SK-N-SH (cell line): ENCODE measurements at regions not wholly inside any gene's neighbourhood (a gene's known extent, or its start where the extent isn't known, plus 50 kb on each side); places are given as distances from the start of the nearest gene placed in this dataset.

Source experiments
- CTCF ChIA-PET: fragments of 300-600, 350-600 bp; formaldehyde crosslinking; extraction: SDS; loops from one replicate; lab custom pipeline; 2021; lab: Yijun Ruan, JAX
- POLR2A ChIA-PET: fragments of 350-600 bp; sonication (Branson Sonifier 250); formaldehyde crosslinking; extraction: SDS; loops from one replicate; lab custom pipeline; 2020; ENCODE audit warnings: antibody characterized with exemption, inconsistent platforms; lab: Yijun Ruan, JAX
- DNase-seq: peaks from one replicate; pipeline ENCODE4 v3.0.0; 2012
- H2AFZ ChIP-seq: fragments of 200-600 bp; sonication (generic); 2 replicates; pipeline ENCODE4 v1.8.1; 2016; ENCODE audit warnings: antibody characterized with exemption, mild to moderate bottlenecking, low read depth
- H3F3A ChIP-seq: fragments of 200-600 bp; sonication (generic); replicated peaks from 2 replicates; pipeline ENCODE3; 2016; ENCODE audit warnings: antibody characterized with exemption, mild to moderate bottlenecking; ENCODE audit not compliant: insufficient read depth
- H3K27ac ChIP-seq, 2 experiments: fragments of 200-500 bp in 1 of 2; fragments of 200-600 bp in 1 of 2; sonication (Bioruptor generic) in 1 of 2; sonication (generic), shearing (Covaris generic) in 1 of 2; 2 replicates each; pipeline versions ENCODE4 v1.5.1 to v1.6.1; 2014 to 2016; ENCODE audit warnings: low read depth in 2 of 2, inconsistent platforms in 1 of 2, low read length in 1 of 2, mild to moderate bottlenecking in 1 of 2, mixed read lengths in 1 of 2
- H3K27me3 ChIP-seq: fragments of 200-600 bp; sonication (generic), shearing (Covaris generic); 2 replicates; pipeline ENCODE4 v1.6.1; 2016; ENCODE audit warnings: mixed run types; ENCODE audit not compliant: insufficient read depth
- H3K36me3 ChIP-seq, 2 experiments: fragments of 200-500 bp in 1 of 2; fragments of 200-600 bp in 1 of 2; sonication (Bioruptor generic) in 1 of 2; sonication (generic) in 1 of 2; replicated peaks in 1 of 2; 2 replicates each; pipeline versions ENCODE3 to v1.5.1; 2014 to 2016; ENCODE audit warnings: low read length in 1 of 2, mild to moderate bottlenecking in 1 of 2; ENCODE audit not compliant: insufficient read depth in 2 of 2, control insufficient read depth in 1 of 2
- H3K4me1 ChIP-seq, 2 experiments: fragments of 200-500 bp in 1 of 2; fragments of 200-600 bp in 1 of 2; sonication (Bioruptor generic) in 1 of 2; sonication (generic), shearing (Covaris generic) in 1 of 2; 2 replicates each; pipeline versions ENCODE4 v1.5.1 to v1.6.1; 2014 to 2016; ENCODE audit warnings: low read depth in 1 of 2, low read length in 1 of 2, mixed run types in 1 of 2; ENCODE audit not compliant: insufficient read depth in 2 of 2, control insufficient read depth in 1 of 2
- H3K4me2 ChIP-seq: fragments of 200-600 bp; sonication (generic), shearing (Covaris generic); 2 replicates; pipeline ENCODE4 v1.6.1; 2017; ENCODE audit warnings: mixed run types
- H3K4me3 ChIP-seq, 2 experiments: fragments of 200-500 bp in 1 of 2; fragments of 200-600 bp in 1 of 2; sonication (Bioruptor generic) in 1 of 2; sonication (generic), shearing (Covaris generic) in 1 of 2; 2 replicates each; pipeline versions ENCODE4 v1.5.1 to v1.8.1; 2014 to 2016; ENCODE audit warnings: low read depth in 2 of 2, inconsistent platforms in 1 of 2, low read length in 1 of 2, mild to moderate bottlenecking in 1 of 2, mixed read lengths in 1 of 2, moderate library complexity in 1 of 2
- H3K79me2 ChIP-seq: fragments of 200-600 bp; sonication (generic); 2 replicates; pipeline ENCODE4 v1.8.1; 2017; ENCODE audit warnings: mild to moderate bottlenecking; ENCODE audit not compliant: insufficient read depth
- H3K9ac ChIP-seq: fragments of 200-600 bp; sonication (generic); 2 replicates; pipeline ENCODE4 v1.6.1; 2017; ENCODE audit warnings: mixed run types
- H3K9me2 ChIP-seq: fragments of 200-600 bp; sonication (generic); 2 replicates; pipeline ENCODE4 v1.6.1; 2017; ENCODE audit warnings: mixed run types
- H3K9me3 ChIP-seq: fragments of 200-600 bp; sonication (generic); 2 replicates; pipeline ENCODE4 v1.6.1; 2017; ENCODE audit warnings: mixed run types, mild to moderate bottlenecking, moderate library complexity
- H4K20me1 ChIP-seq: fragments of 200-600 bp; sonication (generic); 2 replicates; pipeline ENCODE4 v1.6.1; 2017; ENCODE audit warnings: mild to moderate bottlenecking, mixed run types; ENCODE audit not compliant: insufficient read depth
- CHD2 ChIP-seq: fragments of 150-350 bp; IDR thresholded peaks from 2 replicates; pipeline ENCODE4 v1.6.1; 2018; ENCODE audit warnings: low read length; ENCODE audit not compliant: partially characterized antibody
- EP300 ChIP-seq, 2 experiments: IDR thresholded peaks; 2 replicates each; pipeline versions ENCODE4 v1.4.0 to v1.6.1; 2012; ENCODE audit warnings: borderline replicate concordance in 1 of 2, low read depth in 1 of 2, low read length in 1 of 2
- GABPA ChIP-seq: IDR thresholded peaks from 2 replicates; pipeline ENCODE4 v1.4.0; 2012; ENCODE audit warnings: low read depth, mild to moderate bottlenecking
- GATA2 ChIP-seq: sonication (generic); formaldehyde crosslinking; IDR thresholded peaks from 2 replicates; pipeline ENCODE4 v1.5.0; 2020; ENCODE audit warnings: mild to moderate bottlenecking, missing genetic modification reagents
- RAD21 ChIP-seq: IDR thresholded peaks from 2 replicates; pipeline ENCODE4 v1.6.1; 2012; ENCODE audit warnings: mild to moderate bottlenecking, low read length
- RCOR1 ChIP-seq: fragments of 150-350 bp; IDR thresholded peaks from 2 replicates; pipeline ENCODE4 v1.6.1; 2017; ENCODE audit warnings: antibody characterized with exemption, low read length
- TAF1 ChIP-seq: IDR thresholded peaks from 2 replicates; pipeline ENCODE4 v1.6.1; 2012; ENCODE audit warnings: low read depth, mild to moderate bottlenecking, low read length, moderate library complexity, borderline replicate concordance
- ZBTB33 ChIP-seq: IDR thresholded peaks from 2 replicates; pipeline ENCODE4 v1.4.0; 2012; ENCODE audit warnings: low read depth, borderline replicate concordance
- WGBS: methylation state at CpG from one replicate; pipeline ENCODE4 v1.1.6; 2017; ENCODE audit warnings: low lambda C conversion rate; 5-methylcytosine and 5-hydroxymethylcytosine counted together
- small RNA-seq, 7 experiments: library from RNA; depleted of rRNA; stranded (forward); fragments of <200 nt; gene quantifications; one replicate each; pipeline ENCODE3, GENCODE V24; 2012

DNA sequence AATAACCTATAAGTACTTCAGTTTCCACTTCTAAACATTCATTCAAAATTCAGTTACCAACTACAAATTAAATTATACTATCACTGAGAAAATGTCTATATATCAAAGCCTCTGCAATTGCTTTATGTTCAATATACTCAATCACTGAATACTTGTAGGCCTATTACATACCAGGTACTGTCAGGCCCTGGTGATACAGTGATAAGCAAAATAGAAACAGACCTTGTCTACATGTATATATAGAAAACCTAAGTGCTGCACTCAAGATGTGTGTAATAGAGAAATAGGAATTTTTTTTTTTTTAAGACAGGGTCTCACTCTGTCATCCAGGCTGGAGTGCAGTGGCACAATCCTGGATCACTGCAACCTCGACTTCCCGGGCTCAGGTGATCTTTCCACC lies 53.7 kb upstream of the PHF14 start:
- Histone ChIP-seq H3F3A (no peaks in the 10 kb centered on the region), H3K9ac (no peak overlapping the region), H3K36me3 (no peaks in the 10 kb centered on the region), H3K9me2 (no peaks in the 10 kb centered on the region), H3K4me1 (peaks cover 0 to 2% of the 10 kb centered on the region in 2 experiments; a peak in 2 of 4 replicates), H3K4me2 (no peak overlapping the region), H4K20me1 (no peaks in the 10 kb centered on the region), H2AFZ (no peak overlapping the region), H3K4me3 (no peak overlapping the region), H3K9me3 (no peaks in the 10 kb centered on the region), H3K79me2 (no peaks in the 10 kb centered on the region), H3K27me3 (no peaks in the 10 kb centered on the region), H3K27ac (no peak overlapping the region)
- ChIA-PET CTCF (interaction anchor here (0.6 to 1.1 kb wide), 2 partner anchors 17 to 115 kb away, joined by 3 read pairs; no protein-coding TSS in a partner anchor), POLR2A (interaction anchor here (1.4 kb wide), 1 partner anchor 20 kb away, joined by 5 read pairs; a partner anchor contains a TSS)
- 41% methylated on average over 2 of the region's 2 CpGs for WGBS
- peak; percentile 28 for DNase-seq
- no peak for TF ChIP-seq TAF1
- peak; percentile 45 for TF ChIP-seq CHD2
- TF ChIP-seq ZBTB33: no peak
- no peak for TF ChIP-seq GABPA
- peak; percentile 85 for TF ChIP-seq RCOR1
- peak; percentile 90 for TF ChIP-seq GATA2 (CRISPR knock-in tag)
- no peak for TF ChIP-seq RAD21
- TF ChIP-seq EP300 (IDR thresholded peaks at IDR 0.05; ENCODE audit: borderline replicate concordance in 1 of 2, low read depth in 1 of 2, low read length in 1 of 2): peak in 1 of 2 experiments; percentile 72; a peak in 2 of 4 replicates

Small RNA genes lying in the stretch of these regions (small RNA-seq; reads per million reads assigned to genes)
- gene AC004852.1: 0 reads per million in 7 experiments
- gene AC009945.1: 0 reads per million in 7 experiments
- gene RF00012: 0 reads per million in 7 experiments
- gene RF00019: 0 reads per million in 7 experiments
